GM23338 (cell line): ENCODE measurements at regions not wholly inside any gene's neighbourhood (a gene's known extent, or its start where the extent isn't known, plus 50 kb on each side); places are given as distances from the start of the nearest gene placed in this dataset.

Experiments
- ATAC-seq: fragments of 200-7000 bp; cut with Tn5 transposase; 3 replicates; pipeline ENCODE4 v1.9.1; 2020
- DNase-seq: peaks from one replicate; pipeline ENCODE4 v3.0.0-alpha.2; 2015; ENCODE audit warnings: low spot score
- H2AFZ ChIP-seq: fragments of 200-600 bp; sonication (generic); 2 replicates; pipeline ENCODE4 v1.8.0; 2016; ENCODE audit warnings: antibody characterized with exemption, mild to moderate bottlenecking, moderate library complexity
- H3F3A ChIP-seq: fragments of 200-600 bp; sonication (generic); replicated peaks from 2 replicates; pipeline ENCODE4 v1.8.0; 2017; ENCODE audit warnings: antibody characterized with exemption, mixed run types, low read depth
- H3K27ac ChIP-seq: fragments of 200-600 bp; sonication (generic); 2 replicates; pipeline ENCODE4 v1.6.1; 2016; ENCODE audit warnings: low read depth
- H3K27me3 ChIP-seq: fragments of 200-600 bp; sonication (generic); 2 replicates; pipeline ENCODE4 v1.8.0; 2016; ENCODE audit warnings: mild to moderate bottlenecking, mixed run types, moderate library complexity; ENCODE audit not compliant: insufficient read depth
- H3K36me3 ChIP-seq: fragments of 200-600 bp; sonication (generic); 2 replicates; pipeline ENCODE4 v1.8.0; 2016; ENCODE audit warnings: mild to moderate bottlenecking; ENCODE audit not compliant: insufficient read depth
- H3K4me1 ChIP-seq: fragments of 200-600 bp; sonication (generic); 2 replicates; pipeline ENCODE4 v1.8.0; 2016; ENCODE audit warnings: mild to moderate bottlenecking, moderate library complexity; ENCODE audit not compliant: insufficient read depth
- H3K4me2 ChIP-seq: fragments of 200-600 bp; sonication (generic); 2 replicates; pipeline ENCODE4 v1.7.1; 2017; ENCODE audit warnings: mixed run types
- H3K4me3 ChIP-seq: fragments of 200-600 bp; sonication (generic); 2 replicates; pipeline ENCODE4 v1.6.1; 2016; ENCODE audit warnings: mixed run types
- H3K79me2 ChIP-seq: fragments of 200-600 bp; sonication (generic); replicated peaks from 2 replicates; pipeline ENCODE4 v1.8.0; 2017; ENCODE audit warnings: mild to moderate bottlenecking; ENCODE audit not compliant: insufficient read depth
- H3K9me2 ChIP-seq: fragments of 200-600 bp; sonication (generic); 2 replicates; pipeline ENCODE4 v1.8.0; 2017; ENCODE audit not compliant: insufficient read depth
- H4K20me1 ChIP-seq: fragments of 200-600 bp; sonication (generic); replicated peaks from 2 replicates; pipeline ENCODE4 v1.8.0; 2017; ENCODE audit warnings: mild to moderate bottlenecking; ENCODE audit not compliant: insufficient read depth
- H3K27ac Mint-ChIP-seq: 2 replicates; pipeline ENCODE4 v1.8.0; 2020; ENCODE audit warnings: inconsistent platforms, mild to moderate bottlenecking, moderate library complexity, mixed read lengths
- H3K27me3 Mint-ChIP-seq: 3 replicates; pipeline ENCODE4 v1.8.0; 2022; ENCODE audit warnings: low read depth, mild to moderate bottlenecking, moderate library complexity, mixed read lengths, inconsistent platforms; ENCODE audit not compliant: insufficient read depth, poor library complexity
- H3K36me3 Mint-ChIP-seq: 3 replicates; pipeline ENCODE4 v1.8.0; 2021; ENCODE audit warnings: low read depth, mild to moderate bottlenecking, inconsistent platforms, moderate library complexity, mixed read lengths
- H3K4me1 Mint-ChIP-seq: 3 replicates; pipeline ENCODE4 v1.8.0; 2020; ENCODE audit warnings: mild to moderate bottlenecking, inconsistent platforms, mixed read lengths
- H3K4me3 Mint-ChIP-seq: 3 replicates; pipeline ENCODE4 v1.8.0; 2021; ENCODE audit warnings: moderate library complexity, mild to moderate bottlenecking, inconsistent platforms, mixed read lengths
- H3K9me3 Mint-ChIP-seq: 3 replicates; pipeline ENCODE4 v1.8.0; 2020; ENCODE audit warnings: moderate library complexity, mild to moderate bottlenecking, inconsistent platforms, mixed read lengths
- CREB1 ChIP-seq: fragments of 250-450 bp; sonication (Bioruptor Pico); IDR thresholded peaks from 2 replicates; pipeline ENCODE4 v1.5.0; 2020; ENCODE audit warnings: low read depth, mild to moderate bottlenecking, moderate library complexity
- ETS1 ChIP-seq: IDR thresholded peaks from 2 replicates; pipeline ENCODE4 v1.6.1; 2016; ENCODE audit warnings: antibody characterized with exemption
- EZH2 ChIP-seq: fragments of 200-600 bp; sonication (generic); IDR thresholded peaks from one replicate; pipeline ENCODE4 v1.8.0; 2017; ENCODE audit warnings: antibody characterized with exemption, mild to moderate bottlenecking, low read depth; ENCODE audit not compliant: unreplicated experiment
- EZH2phosphoT487 ChIP-seq: fragments of 200-600 bp; sonication (generic); IDR thresholded peaks from one replicate; pipeline ENCODE4 v1.8.1; 2018; ENCODE audit warnings: antibody characterized with exemption; ENCODE audit not compliant: unreplicated experiment
- JUNB ChIP-seq: IDR thresholded peaks from one replicate; pipeline ENCODE4 v1.6.1; 2016; ENCODE audit warnings: antibody characterized with exemption; ENCODE audit not compliant: unreplicated experiment
- NANOG ChIP-seq: IDR thresholded peaks from 2 replicates; pipeline ENCODE4 v1.6.1; 2016; ENCODE audit warnings: antibody characterized with exemption, borderline replicate concordance
- POLR2AphosphoS5 ChIP-seq: IDR thresholded peaks from 2 replicates; pipeline ENCODE4 v1.6.1; 2016; ENCODE audit warnings: antibody characterized with exemption, low read depth
- REST ChIP-seq: IDR thresholded peaks from one replicate; pipeline ENCODE4 v1.6.1; 2018; ENCODE audit warnings: antibody characterized with exemption; ENCODE audit not compliant: unreplicated experiment
- STAT1 ChIP-seq: IDR thresholded peaks from one replicate; pipeline ENCODE4 v1.6.1; 2016; ENCODE audit warnings: antibody characterized with exemption; ENCODE audit not compliant: unreplicated experiment
- ZNF114 ChIP-seq: fragments of 250-450 bp; sonication (Bioruptor Pico); IDR thresholded peaks from 2 replicates; pipeline ENCODE4 v1.5.0; 2020; ENCODE audit warnings: mild to moderate bottlenecking, moderate library complexity
- ZNF331 ChIP-seq: fragments of 250-450 bp; sonication (Bioruptor Pico); IDR thresholded peaks from 2 replicates; pipeline ENCODE4 v1.5.0; 2020; ENCODE audit warnings: low read depth, mild to moderate bottlenecking, moderate library complexity
- TF ChIP-seq, protein P1 (sequence below), 2 experiments: fragments of 200-600 bp in 1 of 2; sonication (generic) in 1 of 2; conservative IDR thresholded peaks; 2 replicates each; pipeline versions ENCODE4 v1.5.1 to v1.6.1; 2016 to 2017; ENCODE audit warnings: antibody characterized with exemption in 2 of 2, low read depth in 2 of 2, mild to moderate bottlenecking in 2 of 2, moderate library complexity in 1 of 2

DNA sequence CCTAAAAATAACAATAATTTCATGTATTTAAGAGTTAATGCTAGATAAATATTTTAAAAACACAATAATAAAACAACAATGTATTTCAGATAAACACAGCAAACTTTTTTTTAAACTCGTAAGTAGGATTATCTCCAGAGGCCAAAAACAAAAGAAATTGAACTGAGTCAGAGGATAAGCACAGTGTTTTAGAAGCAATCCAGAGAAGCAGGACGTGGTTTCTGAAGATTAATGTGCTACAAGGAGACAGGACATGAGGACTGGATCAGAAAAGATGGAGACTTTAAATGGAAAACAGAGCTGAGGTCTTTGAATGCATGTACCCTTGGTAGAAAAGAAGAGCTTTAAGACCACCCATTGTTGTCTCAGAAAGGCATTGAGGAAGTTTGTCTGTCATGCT lies 491.2 kb upstream of the TLE4 start:
- Histone ChIP-seq H3K27me3 (no peaks in the 10 kb centered on the region), H3K9me2 (no peaks in the 10 kb centered on the region), H2AFZ (no peak overlapping the region), H3K4me1 (no peaks in the 10 kb centered on the region), H3K36me3 (no peaks in the 10 kb centered on the region), H3K4me2 (no peak overlapping the region), H3K4me3 (no peak overlapping the region), H3F3A (no peaks in the 10 kb centered on the region), H3K79me2 (no peaks in the 10 kb centered on the region), H4K20me1 (no peaks in the 10 kb centered on the region), H3K27ac (no peak overlapping the region)
- Mint-ChIP-seq H3K27ac (no peak overlapping the region), H3K4me1 (0 out of 3 replicates have a peak, but pooled peaks cover 3% of the 10 kb centered on the region), H3K36me3 (no peaks in the 10 kb centered on the region; the same call in 2 of the 3 replicates), H3K4me3 (no peak overlapping the region), H3K27me3 (no peaks in the 10 kb centered on the region), H3K9me3 (no peaks in the 10 kb centered on the region)
- DNase-seq (no peak), ATAC-seq (no peak)
- TF ChIP-seq EZH2phosphoT487 = no peak
- TF ChIP-seq, protein P1, sequence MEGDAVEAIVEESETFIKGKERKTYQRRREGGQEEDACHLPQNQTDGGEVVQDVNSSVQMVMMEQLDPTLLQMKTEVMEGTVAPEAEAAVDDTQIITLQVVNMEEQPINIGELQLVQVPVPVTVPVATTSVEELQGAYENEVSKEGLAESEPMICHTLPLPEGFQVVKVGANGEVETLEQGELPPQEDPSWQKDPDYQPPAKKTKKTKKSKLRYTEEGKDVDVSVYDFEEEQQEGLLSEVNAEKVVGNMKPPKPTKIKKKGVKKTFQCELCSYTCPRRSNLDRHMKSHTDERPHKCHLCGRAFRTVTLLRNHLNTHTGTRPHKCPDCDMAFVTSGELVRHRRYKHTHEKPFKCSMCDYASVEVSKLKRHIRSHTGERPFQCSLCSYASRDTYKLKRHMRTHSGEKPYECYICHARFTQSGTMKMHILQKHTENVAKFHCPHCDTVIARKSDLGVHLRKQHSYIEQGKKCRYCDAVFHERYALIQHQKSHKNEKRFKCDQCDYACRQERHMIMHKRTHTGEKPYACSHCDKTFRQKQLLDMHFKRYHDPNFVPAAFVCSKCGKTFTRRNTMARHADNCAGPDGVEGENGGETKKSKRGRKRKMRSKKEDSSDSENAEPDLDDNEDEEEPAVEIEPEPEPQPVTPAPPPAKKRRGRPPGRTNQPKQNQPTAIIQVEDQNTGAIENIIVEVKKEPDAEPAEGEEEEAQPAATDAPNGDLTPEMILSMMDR (conservative IDR thresholded peaks at IDR 0.05; ENCODE audit: low read depth in 2 of 2) = no peak
- no peak for TF ChIP-seq ETS1
- no peak for TF ChIP-seq JUNB
- TF ChIP-seq POLR2AphosphoS5 = no peak
- TF ChIP-seq ZNF114 (CRISPR knock-in tag) = no peak

DNA sequence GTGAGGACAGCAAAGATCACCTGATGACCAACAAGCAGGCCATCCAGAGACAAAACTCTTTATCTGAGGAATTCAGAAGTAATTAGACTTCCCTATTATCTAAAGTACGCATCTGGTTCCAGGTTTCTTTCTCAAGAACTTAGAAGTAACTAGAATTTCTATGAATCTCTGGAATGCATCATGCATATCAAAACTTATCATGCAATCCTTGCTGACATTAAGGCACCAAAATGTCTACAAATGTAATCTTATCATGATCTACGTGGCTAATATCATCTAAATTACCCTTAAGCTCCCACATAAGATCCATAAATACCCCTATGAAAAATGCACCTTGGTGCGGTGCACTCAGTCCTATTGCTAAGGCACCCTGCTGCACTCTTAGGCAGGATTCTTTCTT lies 488.1 kb upstream of the TLE4 start:
- peaks cover 11% of the 10 kb centered on the region; the same call in 2 of the 3 replicates for H3K36me3 Mint-ChIP-seq
- Histone ChIP-seq H3K4me2 (no peak overlapping the region), H3F3A (no peaks in the 10 kb centered on the region), H3K9me2 (no peaks in the 10 kb centered on the region), H3K4me3 (no peak overlapping the region), H3K27ac (no peak overlapping the region), H3K36me3 (no peaks in the 10 kb centered on the region), H2AFZ (no peak overlapping the region), H3K4me1 (no peaks in the 10 kb centered on the region), H3K27me3 (no peaks in the 10 kb centered on the region), H3K79me2 (no peaks in the 10 kb centered on the region), H4K20me1 (no peaks in the 10 kb centered on the region)
- no peak for DNase-seq
- peaks cover 11% of the 10 kb centered on the region for H3K9me3 Mint-ChIP-seq
- no peak overlapping the region for H3K4me3 Mint-ChIP-seq
- no peak for ATAC-seq
- no peak overlapping the region for H3K27ac Mint-ChIP-seq
- TF ChIP-seq, protein P1 (conservative IDR thresholded peaks at IDR 0.05; ENCODE audit: low read depth in 2 of 2) = no peak
- TF ChIP-seq ZNF331 (CRISPR knock-in tag) = no peak
- TF ChIP-seq EZH2 = no peak
- no peak for TF ChIP-seq REST
- no peak for TF ChIP-seq ETS1
- no peak for TF ChIP-seq STAT1
- no peak for TF ChIP-seq ZNF114 (CRISPR knock-in tag)
- TF ChIP-seq JUNB = no peak
- TF ChIP-seq EZH2phosphoT487 = no peak
- TF ChIP-seq CREB1 (CRISPR knock-in tag) = no peak
- TF ChIP-seq NANOG = no peak
- no peaks in the 10 kb centered on the region for H3K27me3 Mint-ChIP-seq
- 0 out of 3 replicates have a peak, but pooled peaks cover 3% of the 10 kb centered on the region for H3K4me1 Mint-ChIP-seq
